GM21529 (cell line): ENCODE measurements at regions not wholly inside any gene's neighbourhood (a gene's known extent, or its start where the extent isn't known, plus 50 kb on each side); places are given as distances from the start of the nearest gene placed in this dataset.

Experiments used
- ATAC-seq: cut with Tn5 transposase; IDR thresholded peaks from one replicate; pipeline ENCODE4 v1.9.1; 2021; ENCODE audit not compliant: unreplicated experiment

DNA sequence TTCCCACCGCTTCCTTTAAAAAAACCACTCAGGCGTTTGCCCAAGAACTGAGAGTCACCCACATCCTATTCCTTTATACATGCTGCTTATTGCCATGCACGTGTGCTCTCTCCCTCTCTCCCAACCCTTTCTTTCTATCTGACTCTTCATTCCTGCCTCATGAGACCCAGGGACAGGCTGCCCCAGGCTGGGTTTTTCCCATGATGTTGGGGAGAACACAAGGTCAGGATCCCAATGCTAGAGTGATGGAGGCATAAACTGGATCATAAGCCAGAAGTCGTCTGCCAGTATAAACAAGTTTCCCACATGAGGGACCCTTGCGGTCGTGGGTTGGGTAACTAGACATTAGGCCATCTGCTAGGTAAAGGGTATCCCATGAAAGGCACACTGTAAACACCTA, 64.9 kb downstream of the CD2 start:
- ATAC-seq, result no peak

DNA sequence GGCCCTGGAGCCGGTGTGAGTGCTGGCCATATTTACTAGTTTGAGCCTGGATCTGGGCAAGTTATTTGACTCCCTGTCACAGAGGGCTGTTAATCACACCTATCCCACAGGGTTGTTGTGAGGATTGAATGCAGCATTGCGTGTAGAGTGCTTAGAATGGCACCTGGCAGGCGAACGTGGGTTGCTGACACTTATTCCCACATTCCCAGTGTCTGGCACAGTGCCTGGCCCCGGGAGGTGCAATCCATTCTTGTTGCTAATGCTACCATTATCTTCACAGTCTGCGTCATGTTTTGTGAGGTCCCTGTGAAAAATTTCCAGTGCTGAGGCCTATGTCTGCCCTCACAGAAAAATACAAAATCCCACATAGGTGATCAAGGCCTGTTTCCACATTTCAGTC, 66.1 kb downstream of the CD2 start:
- ATAC-seq, result no peak

DNA sequence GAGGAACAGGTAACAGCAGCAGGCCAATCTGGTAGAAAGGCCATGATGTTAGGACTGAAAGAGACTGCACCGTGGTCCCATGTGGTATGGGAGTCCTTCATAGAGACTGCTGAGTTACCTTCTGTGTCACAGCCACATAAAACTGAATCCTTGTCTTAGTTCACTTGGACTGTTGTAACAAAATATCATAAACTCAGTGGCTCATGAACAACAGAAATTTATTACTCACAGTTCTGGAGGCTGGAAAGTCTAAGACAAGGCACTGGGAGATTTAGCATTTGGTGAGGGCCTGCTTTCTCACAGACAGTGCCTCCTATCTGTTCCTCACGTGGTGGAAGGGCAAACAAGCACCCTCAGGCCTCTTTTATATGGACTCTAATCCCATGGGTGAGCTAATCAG, 67.5 kb downstream of the CD2 start:
- ATAC-seq, result no peak

DNA sequence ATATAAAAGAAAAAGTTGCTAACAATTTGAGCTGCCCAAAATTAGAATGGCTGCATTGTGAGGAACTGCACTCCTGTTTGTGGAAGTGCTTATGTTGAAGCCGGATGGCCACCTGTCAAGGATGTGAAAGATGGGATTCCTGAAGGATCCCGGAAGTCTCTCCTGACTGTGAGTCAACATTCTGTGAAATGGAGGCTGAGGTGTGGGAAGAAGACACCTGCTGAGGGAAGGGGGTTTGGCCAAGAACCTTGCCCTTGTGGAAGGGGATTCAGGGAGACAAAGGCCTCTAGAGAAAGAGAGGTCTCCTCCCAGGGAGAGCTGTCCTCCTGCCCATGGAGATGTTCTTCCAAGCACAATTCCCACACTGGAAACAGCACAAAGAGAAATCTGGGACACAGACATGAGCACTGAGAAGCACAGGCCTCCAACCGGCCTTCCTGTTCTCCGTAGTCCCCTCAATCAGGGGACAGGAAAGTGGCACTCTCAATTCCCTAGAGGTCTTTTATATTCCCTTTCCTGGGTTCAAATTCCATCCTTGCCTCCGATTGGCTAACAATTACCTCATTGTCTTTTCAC, 70.5 kb downstream of the CD2 start:
- no peak for ATAC-seq

DNA sequence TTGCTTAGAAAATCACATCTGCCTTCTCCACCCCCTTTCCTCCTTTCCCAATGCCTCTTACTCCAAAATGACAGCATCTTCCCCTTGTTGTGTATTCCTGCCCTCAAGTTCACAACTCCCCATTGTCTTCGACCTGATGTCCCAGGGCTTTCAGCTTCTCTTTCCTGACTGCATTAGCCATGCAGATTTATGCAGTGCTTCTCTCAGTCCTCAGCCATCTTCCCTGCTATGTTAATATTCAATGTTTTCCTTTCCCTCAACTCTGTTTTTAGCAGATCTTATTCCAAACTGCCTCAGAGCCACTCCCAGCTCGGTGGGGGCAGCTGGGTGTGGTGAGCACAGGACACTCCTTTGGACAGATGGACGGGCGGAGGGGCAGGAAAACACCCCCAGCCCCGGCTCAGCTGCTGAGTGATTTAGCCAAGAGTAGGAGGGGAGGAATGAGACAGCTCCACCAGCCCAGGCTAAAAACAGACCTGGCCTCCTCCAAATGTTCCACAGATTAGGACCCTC, 71.0 kb downstream of the CD2 start:
- ATAC-seq, result no peak

DNA sequence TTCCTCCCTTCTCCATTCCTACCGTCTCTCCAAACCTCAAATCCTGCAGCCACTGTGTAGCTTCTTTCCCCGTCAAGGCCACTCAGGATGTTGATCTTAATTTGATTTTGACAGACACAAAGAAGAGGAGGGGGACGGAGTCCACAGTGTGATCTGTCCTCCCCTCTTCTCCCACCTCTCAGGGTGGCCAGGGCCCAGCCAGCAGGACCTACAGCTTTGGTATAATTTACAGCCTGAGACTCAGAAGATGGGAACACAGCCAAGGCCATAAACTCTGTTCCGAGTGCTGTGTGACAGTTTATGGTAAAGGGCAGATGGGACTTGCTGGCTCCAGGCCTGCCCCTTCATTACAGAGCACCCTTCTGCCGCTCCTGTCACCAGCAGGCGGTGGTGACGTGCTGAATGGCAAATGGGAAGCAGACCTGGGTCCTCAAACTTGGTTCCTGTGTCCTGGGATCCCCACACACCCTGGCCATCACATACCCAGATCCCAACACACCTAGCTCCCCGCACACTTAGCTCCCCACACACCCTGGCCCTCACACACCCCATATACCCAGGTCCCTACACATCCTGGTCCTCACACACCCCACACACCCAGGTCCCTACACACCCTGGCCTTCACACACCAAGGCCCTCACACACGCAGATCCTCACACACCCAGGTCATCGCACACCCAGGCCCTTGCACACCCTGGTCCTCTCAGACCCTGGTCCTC, 71.6 kb downstream of the CD2 start:
- no peak for ATAC-seq

DNA sequence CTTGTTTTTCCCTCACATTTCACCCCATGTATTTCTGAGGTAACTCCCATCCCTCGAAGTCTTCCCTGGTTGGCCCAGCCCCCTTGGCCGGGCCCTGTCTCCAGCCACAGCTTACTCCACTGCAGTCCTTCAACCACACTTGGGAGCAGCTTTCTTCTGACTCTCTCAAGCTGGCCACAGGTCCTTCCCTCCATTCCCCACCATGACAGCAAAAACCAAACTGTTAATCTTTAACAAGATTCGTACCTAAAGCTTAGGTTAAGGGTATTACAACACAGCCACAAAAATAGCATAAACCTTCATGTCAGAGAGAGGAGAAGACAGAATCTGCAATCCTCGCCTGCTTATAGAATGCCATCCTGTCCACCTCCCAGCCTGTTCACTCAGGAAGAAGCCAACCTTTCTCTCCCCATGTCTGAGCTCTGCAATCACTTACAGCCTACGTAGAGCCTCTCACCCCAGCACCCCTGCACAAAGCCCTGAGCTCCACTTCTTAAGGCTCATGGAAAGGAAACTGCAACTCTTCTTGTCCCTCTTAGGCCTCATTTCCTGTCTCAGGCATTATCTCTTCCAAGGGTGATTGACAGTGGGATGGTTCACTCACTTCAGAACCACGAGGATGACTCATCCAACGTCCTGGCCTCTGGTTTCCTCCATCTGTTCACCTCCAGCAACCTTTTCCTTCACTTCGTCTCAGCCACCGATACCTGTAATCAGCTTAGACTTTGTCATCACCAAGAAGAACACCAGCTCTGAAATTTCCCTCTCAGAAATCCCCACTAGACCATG, 72.8 kb downstream of the CD2 start:
- peak; percentile 82 for ATAC-seq

DNA sequence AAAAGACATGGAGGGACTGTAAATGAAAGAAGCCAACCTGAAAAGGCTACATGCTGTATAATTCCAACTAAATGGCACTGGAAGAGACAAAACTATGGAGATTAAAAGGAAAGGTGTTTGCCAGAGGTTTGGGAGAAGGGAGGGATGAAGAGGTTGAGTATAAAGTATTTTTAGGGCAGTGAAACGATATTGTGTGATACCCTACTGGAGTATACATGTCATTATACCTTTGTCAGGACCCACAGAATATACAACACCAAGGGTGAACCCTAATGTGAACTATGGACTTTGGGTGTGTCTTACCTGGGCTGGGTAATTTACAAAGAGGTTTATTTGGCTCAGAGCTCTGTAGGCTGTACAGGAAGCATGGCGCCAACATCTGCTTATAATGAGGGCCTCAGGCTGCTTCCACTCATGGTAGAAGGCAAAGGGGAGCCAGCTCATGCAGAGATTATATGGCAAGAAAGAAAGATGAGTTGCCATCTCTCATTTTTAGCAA, 73.4 kb downstream of the CD2 start:
- ATAC-seq, result no peak

DNA sequence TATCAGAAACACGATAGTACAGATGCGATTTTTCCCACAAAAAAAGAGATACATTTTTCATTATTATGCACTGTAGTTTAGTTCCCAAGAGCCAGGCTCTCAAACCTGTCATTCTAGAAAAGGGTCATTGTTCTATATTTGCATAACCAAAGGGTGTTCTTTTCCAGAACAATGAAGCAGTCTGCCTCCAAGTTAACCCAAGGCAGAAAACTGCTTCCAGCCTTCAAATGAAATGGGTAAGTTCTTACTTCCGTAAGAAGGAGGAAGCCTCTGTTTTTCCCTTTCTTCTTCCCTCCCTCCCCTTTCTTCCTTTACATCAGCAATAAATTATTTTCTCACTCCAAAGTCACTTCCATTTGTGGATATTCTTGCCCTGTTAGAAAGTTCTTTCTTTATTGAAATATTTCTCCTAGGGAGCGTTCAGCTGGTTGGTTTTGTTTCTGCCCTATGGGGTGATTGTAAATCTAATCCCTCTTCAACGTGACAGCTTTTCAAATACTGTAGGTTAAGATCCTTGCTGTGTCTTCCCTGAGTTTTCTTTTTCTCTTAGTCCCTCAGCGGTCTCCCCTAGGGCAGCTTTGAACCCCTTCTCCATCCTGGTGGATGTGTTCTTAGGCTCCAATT, 77.3 kb upstream of the PTGFRN start:
- ATAC-seq, result no peak

DNA sequence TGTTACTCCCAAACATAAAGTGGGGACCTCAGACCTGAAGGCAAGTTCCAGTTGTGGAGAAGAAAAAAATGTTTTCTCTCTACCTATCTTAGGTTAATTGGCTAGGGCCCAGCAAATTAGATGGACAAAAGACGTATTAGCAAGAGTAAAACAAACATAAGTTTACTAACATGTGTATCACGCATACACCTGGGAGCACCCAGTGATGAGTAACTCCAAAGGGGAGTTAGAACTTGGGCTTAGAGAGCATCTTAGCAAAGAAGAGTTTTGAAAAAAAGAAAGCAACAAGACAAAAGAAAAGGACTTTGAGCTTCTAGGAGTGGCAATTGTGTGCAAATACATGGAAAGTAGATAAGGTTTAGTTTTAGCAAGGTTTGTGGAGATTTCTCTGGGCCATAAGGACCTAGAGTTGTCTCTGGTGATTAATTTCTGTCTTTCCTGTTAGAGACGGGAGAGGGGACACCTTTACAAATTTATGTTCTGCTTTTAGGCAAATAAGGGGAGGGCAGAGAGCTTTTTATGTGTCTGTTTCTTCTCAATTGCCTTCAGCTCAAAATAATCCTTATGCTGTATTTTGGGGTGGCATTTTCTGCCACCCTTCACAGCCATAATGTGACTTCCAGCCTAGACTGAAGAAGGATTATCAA, 76.7 kb upstream of the PTGFRN start:
- no peak for ATAC-seq

DNA sequence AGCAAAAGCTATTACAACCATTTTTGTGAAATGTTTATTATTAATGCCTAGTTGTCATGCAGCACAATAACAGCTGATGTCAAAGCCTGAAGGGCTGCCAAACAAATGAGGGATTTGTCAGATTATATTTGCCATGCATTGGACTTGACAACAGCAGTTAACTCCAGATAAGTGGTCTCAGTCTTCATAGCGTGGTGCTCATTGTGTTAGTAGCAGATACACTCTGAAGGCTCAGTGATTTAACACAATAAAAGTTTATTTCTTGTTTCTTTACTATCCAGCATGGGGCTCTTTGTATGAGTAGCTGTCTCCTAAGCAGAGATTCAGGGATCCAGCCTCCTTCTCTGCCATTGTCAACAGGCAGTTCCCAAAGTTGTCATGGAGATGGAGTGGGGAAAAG, 76.0 kb upstream of the PTGFRN start:
- no peak for ATAC-seq

DNA sequence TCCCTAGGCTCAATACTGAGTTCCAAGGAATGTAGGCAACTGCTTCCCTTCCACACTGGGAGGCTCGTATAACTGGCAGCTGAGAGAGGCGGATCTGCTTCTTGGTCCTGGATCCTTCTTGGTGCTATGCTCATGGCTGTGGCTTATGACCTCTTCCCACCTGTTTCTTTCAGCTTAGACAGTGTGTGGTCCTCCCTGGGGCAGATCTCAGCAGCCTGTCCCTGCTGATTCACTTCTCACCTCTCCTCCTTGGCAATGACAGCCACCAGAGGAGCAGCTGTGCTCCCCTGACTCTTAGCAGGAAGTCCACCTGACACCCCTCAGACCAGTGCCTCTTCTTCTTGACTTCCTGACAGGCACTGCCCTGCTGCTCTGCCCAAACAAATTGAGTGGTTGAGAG, 75.1 kb upstream of the PTGFRN start:
- ATAC-seq, result no peak

DNA sequence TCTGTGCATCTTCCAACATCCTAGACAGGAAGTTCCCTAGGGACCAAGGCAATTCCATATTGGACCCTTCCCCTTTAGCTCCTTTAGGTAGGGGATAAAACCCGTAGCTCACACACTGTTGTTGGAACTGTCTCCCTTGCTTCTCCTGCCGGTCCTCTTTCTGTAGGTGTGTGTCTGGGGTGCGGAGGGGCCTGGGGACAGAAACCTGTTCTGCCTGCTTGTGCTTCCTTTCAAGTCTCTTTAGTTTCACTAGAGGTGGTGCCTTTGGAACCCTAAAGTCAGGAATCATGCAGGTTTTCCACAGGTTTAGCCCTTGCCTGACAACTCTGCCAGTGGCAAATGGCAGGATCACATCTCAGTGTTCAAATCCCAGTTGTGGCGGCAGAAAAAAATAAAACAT, 74.6 kb upstream of the PTGFRN start:
- ATAC-seq, result no peak

DNA sequence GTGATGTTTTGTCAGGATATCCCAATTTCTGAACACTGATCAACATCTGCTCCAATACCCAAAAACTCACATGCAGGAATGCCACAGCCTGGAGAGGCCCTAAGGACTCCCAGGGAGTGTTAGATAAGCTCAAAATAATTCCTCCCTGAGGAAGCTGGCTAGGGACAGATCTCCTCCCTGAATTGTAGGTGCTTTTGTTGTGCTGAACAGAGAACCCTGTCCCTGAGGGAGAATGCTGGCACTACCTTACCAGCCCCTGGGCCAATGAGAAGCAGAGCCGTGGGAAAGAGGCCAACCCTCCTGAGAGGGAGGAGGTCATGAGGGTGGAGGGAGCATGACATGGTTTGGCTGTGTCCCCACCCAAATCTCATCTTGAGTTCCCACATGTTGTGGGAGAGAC, 73.6 kb upstream of the PTGFRN start:
- ATAC-seq, result no peak

DNA sequence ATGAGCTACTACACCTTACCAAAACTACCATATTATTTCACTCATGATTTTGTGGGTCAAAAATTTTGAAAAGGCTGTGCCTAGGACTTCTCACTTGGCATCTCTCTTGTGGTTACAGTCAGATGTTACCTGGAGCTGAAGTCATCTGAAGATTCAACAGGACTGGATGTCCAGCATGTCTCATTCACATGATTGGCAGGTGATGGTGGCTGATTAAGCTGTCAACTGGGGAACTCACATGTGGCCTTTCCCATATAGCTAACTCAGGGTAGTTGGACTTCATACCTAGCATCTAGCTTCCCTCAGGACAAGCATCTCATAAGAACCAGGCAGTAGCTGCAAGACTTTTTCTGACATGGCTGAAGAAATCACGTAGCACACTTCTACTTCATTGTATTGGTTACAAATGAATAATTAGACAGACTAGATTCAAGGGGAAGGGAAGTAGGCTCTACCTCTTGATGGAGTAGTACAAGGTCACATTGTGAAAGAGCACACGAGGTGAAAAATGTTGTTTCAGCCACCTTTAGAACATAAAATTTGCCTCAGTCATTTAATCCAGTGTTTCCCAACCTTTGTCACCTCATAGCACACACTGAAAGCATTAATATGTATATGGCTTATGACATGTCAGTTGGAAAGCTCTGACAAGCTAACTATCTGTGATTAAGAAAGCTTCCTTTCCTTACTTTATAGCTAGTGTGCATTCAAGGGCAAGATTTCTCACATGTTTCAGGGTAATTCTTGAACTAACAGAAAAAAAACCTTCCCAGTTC, 68.0 kb upstream of the PTGFRN start:
- ATAC-seq, result no peak

DNA sequence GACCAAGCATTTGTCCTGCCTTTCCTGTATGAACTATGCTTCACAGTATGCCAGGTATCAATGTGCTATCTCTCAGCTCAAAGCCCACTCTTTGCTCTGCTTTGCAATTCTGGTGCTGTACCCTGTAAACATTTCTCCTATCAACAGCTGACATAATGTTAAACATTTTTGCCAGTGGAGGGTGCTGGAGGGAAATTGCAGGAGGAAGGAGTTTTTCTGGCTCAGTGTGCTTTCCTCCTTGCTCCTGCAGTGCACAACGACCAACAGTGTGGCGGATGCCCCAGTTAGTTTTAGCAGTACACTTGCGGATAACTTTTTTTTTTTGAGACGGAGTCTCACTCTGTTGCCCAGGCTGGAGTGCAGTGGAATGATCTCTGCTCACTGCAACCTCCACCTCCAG, 67.1 kb upstream of the PTGFRN start:
- ATAC-seq, result no peak

DNA sequence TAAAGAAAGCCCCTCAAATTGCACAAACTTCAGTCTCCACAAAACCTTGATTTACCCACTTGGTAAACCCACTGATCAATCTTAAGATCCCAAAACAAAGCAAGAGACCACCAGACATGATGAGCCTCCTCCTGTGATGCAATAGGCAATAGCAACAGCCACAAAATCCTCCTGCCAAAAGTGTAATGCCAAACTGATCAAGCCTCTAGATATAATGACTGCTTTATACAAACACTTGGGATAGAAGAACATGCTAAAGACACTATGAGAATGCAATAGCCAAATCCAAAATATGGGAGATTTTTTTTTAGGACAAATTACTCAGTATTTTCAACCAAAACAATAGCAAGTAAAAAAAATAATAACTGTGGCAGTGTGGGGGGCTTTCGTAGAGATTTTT, 64.9 kb upstream of the PTGFRN start:
- no peak for ATAC-seq

DNA sequence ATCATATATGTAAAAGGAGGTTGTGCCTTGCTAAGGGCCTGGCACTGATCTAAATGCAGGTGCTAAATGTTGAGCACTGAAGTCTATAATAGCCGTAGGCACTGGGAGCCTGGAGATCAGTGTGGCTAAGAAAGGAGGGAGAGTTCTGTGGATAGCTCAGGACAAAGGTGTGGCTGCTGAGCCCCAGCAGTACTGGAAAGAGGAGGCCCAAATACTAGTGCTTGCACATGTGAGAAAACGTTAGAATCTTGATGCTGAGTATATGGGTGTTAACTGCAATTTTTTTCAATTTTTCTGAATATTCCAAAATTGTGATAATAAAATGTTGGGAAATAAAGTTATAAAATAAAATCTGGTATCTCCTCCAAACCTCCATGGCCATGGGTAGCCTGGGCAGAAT, 62.5 kb upstream of the PTGFRN start:
- ATAC-seq, result no peak

DNA sequence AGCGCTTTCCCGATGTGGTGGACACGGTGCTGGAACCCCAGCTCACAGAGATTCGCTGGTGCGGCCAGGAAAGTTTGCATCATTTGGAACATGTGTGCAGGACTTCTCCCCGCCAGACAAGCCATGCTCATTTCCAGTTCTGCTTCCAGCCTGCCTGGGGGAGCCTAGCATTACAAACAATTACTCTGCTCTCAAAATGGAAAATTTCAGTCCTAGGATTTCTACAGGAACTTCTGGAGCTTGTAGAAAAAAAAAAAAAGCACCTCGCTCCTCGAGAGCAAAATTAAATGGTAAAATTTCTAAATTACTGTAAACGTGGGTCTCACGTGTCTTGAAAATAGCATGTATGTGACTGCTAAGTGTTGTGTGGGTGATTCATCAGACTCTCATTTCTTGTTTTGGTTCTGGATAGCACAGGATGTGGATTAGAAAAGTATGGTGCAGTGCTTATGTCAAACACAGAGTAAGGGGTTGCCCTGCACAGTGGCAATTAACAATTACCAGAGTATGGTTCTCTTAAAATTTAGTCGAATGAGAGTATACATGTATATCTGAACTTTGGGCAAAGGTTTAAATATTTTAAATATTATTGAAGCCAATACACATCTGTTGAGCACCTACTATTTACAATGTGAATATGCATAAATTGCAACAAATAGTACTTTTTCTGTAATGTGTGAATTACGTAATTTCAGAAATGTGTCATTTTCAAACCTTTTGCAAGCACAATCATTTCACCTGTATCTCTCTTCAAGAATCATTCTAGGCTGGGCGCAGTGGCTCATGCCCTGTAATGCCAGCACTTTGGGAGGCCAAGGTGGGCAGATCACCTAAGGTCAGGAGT, 61.8 kb upstream of the PTGFRN start:
- no peak for ATAC-seq
